Left lobe of liver (tissue), 2 donors: ENCODE measurements at regions not wholly inside any gene's neighbourhood (a gene's known extent, or its start where the extent isn't known, plus 50 kb on each side); places are given as distances from the start of the nearest gene placed in this dataset.

Experiments used
- ATAC-seq: fragments of 200-7000 bp; cut with Tn5 transposase; one replicate; pipeline ENCODE4 v1.9.1; 2020; ENCODE audit warnings: mild to moderate bottlenecking, moderate library complexity
- DNase-seq: peaks from one replicate; pipeline ENCODE4 v3.0.0-alpha.2; 2020; ENCODE audit warnings: low spot score
- donor health status: DM: no; HTN: no; CAD: no; lungs with moderate emphysema.
- donor health status: DM: no; HTN: yes; CAD: no.

- ATAC-seq (peak; percentile 95), DNase-seq (peak; percentile 64)
Observed at GRCh38 chr3:182244222-182244971, 532.7 kb downstream of the SOX2 start.

DNA sequence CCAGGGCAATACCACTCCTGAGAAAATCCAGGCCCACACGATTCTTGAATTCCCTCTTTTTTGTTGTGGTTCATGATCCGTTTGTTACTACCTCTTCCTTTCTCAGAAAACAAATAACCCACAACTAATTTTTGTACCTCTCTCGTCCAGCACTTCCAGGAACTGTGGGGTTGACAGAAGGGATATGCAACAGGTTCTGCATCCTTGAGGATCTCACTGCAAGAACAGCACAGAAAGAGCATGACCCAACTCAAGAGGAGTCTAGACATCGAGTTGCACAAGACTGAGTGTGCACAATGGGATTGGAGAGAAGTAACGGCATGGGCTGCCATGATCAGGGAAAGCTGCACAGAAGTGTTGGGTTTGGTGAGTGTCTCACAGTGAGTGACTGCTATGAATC is 533.3 kb downstream of the SOX2 start:
- DNase-seq (no peak), ATAC-seq (no peak)

GRCh38 chr3:182246870-182247269 is 535.1 kb downstream of the SOX2 start:
- DNase-seq: no peak
- ATAC-seq: no peak

DNA sequence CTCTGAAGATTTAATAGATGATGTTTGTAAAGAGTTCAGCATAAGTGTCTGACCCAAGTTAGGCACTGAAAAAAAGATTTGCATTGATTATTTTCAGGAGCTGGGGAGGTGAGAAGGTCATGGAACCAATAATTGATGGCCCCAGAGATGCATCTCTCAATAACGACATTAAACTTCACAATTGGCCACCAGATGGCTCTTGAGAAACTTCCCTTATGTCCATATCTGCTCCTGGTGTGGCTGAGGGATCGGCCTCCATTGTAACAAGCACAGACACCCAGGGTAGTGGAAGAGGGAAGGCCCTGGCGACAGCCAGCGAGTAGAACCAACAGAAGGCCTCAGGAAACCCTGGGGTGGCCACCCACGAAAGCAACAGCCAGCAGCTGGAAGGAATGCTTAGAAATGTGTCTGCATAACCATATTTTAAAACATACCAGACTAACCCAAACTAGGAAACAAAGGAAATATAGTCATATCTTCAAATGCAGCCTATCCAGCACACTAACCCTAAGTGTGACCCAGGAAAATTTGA is 536.7 kb downstream of the SOX2 start:
- DNase-seq: no peak

GRCh38 chr3:182252802-182253201 is 540.5 kb upstream of the ATP11B start:
- no peak for DNase-seq
- no peak for ATAC-seq

More for the DNA sequence above, 536.7 kb downstream of the SOX2 start:
- ATAC-seq: peak; percentile 34

DNA sequence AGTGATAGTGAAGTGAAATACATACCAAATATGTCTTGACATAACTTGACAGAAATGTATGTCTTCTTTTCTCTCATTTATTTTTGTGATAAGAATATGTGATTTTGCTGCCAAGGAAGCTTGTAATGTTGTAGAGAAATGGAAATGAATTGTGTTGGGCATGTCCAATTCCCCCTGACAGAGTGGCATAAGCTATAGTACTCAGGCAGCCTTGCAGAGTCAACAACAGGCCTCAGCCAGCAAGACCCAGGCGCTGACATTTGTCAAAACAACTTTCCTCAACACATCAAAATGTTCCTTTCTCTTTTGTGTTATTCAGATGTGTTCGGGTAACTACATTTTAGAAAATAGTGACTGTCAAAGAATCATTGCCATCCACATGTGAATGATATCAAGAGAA is 538.1 kb upstream of the ATP11B start:
- ATAC-seq: no peak

GRCh38 chr3:182257361-182257760 is 535.9 kb upstream of the ATP11B start:
- DNase-seq: no peak
- ATAC-seq: no peak

More for the DNA sequence above, 538.1 kb upstream of the ATP11B start:
- no peak for DNase-seq

DNA sequence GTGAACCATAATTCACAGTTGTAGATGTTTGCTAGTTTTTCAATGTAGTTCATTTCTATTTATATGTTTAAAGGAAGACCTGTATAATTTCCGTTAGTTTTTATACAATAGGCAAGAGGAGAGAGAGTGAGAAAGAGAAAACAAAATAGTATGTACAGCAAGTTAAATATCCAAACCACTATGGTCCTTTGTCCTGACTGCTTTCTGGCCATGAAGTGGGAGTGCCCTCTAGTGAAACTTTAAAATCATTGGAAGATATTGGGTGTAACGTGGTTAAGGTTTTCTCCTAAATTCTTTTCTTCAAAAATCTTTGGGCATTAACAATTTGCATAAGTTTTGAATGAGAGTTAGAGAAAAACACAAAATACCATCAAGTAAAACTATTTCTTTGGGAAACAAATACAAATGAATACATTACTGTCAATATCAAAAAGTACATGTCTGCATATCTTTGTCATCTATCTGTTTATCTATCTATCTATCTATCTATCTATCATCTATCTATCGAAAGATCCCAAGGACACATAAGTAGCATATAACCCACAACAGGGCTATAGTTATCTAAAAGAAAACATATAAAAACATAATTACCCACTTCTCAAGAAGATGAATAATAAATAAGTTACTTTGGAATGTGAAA is 534.6 kb upstream of the ATP11B start:
- ATAC-seq: peak; percentile 81
- no peak for DNase-seq

- no peak for DNase-seq
- peak; percentile 61 for ATAC-seq
Observed at GRCh38 chr3:182259579-182259978, 533.7 kb upstream of the ATP11B start.

DNA sequence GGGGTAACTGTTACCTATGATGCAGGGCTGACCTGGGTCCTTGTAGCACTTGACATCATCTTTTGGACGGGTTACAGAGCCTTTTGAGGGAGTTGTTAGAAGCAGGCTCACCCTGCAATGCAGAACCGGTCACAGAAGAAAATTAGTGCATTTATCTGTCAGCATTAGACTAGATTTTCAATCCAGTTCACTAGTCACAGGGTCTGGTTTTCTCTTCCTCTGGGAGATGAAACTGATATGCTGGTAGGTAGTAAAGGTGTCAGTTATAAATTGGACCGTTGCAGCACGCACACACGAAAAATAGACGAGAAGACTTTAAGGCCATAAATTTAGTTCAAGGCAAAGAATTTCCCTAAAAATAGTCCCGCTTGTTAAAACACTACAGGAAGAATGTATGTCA is 532.3 kb upstream of the ATP11B start:
- no peak for ATAC-seq

DNA sequence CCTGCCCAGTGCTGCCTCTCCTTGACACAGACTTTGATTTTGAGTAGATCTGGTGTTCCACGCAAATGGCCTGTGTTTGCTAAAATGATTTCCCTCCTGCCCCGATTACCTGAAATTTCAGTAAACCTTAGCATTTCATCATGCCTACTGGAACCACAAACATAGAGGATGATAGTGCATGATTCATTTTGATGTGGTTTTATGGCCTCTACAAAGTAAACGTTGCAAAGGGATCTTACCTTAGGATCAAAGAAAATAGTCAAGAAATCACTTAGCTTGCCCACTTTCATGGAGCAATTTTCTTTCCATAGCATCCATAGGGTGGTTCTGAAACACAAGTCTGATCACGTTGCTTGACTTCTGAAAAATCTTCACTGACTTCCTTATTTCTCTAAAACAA is 524.6 kb upstream of the ATP11B start:
- DNase-seq (no peak), ATAC-seq (no peak)

More for the DNA sequence above, 532.3 kb upstream of the ATP11B start:
- no peak for DNase-seq

GRCh38 chr3:182276512-182276911 is 516.8 kb upstream of the ATP11B start:
- no peak for ATAC-seq

GRCh38 chr3:182284793-182285192 is 508.5 kb upstream of the ATP11B start:
- no peak for DNase-seq
- ATAC-seq: no peak

More at GRCh38 chr3:182276512-182276911, 516.8 kb upstream of the ATP11B start:
- no peak for DNase-seq

DNA sequence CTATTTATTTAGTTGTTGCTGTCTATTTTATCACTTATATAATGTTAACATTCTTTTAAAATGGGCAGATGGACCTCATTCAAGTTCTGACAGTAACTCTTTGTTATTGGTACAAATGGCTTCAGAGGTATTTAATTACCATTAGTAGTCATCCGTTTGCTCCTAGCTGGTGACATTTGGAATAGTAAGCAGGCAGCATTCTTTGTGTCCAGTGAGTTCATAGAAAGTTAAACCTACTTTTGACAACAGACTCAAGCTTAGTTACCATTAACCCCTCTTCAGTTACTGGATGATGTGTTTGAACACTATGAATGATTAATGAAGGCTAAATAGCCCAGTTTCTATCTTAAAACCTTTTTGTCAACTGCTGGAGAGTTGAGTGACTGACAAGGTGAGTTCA is 500.7 kb upstream of the ATP11B start:
- DNase-seq (no peak), ATAC-seq (no peak)

DNA sequence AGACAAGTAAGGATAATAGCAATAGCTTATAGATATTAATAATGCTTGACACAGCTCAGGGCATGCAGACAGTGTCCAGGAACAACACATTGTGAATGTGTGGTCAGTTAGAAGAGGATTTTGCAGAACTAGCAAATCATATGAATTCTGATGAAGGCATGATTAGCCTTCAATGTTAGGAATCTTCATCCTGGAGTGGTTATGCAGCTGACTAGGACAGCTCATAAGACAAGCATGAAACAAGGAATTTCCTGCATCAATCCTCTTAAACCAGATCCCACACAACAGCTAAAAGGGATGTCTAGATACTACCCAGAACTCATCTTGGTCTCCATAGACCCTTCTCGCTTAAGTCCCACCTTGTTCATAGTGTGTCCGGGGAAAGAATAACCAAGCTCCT is 499.0 kb upstream of the ATP11B start:
- DNase-seq: no peak
- no peak for ATAC-seq

DNA sequence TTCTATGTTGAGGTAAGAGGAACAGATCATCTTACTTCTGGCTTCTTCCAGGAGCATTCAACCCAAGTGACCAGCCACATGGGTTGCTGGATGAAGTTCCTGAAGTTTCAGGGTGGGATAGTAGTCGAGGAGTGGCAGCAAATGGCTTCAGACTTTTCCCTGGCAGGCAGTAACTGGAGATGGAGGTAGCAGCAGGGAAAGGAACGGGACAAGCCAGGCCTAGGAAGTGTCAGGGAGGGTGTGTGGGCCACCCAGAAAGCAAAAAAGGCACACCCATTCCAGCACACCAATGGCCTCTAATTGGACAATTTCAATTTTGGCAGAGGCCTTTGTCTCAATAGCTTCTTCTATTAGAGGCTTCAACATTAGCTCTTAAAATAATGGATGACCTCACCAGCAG is 498.6 kb upstream of the ATP11B start:
- ATAC-seq: no peak
- DNase-seq: no peak

DNA sequence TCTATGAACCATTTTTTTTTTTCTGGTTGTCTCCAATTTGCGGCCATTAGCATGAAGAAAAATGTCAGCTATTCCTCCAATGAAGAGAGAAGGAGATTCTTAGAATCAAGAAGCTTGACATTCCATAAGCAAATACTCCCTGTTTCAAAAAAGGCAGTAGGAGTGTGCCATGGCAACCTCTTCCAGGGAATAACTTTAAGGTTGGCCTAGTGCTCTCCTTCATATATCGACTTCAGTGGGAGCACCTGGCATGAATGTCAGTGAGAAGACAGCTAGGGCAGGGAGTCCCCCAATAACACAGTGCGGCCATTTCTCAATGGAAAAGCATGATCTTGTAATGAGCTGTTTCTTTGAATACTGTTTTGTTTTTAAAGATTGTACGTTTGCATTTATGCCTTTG is 493.0 kb upstream of the ATP11B start:
- DNase-seq (no peak), ATAC-seq (no peak)

DNA sequence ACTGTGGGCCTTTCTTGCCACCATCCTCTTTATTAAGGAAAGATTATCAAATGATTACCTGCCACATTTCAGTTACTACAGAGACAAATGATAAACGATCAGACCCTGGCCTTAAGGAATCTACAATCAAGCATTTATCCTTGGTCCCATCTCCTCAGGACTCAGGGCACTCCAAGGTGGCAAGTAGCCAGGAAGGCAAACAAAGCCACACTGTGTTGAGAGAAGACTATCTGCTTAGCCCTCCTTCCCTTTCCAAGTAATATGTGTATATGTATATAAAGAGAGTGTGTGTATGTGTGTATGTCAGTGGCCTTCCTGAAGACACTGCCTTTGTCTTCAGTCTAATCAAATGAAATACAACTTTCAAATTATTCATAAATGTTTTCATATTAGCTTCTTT is 490.1 kb upstream of the ATP11B start:
- DNase-seq (no peak), ATAC-seq (no peak)

DNA sequence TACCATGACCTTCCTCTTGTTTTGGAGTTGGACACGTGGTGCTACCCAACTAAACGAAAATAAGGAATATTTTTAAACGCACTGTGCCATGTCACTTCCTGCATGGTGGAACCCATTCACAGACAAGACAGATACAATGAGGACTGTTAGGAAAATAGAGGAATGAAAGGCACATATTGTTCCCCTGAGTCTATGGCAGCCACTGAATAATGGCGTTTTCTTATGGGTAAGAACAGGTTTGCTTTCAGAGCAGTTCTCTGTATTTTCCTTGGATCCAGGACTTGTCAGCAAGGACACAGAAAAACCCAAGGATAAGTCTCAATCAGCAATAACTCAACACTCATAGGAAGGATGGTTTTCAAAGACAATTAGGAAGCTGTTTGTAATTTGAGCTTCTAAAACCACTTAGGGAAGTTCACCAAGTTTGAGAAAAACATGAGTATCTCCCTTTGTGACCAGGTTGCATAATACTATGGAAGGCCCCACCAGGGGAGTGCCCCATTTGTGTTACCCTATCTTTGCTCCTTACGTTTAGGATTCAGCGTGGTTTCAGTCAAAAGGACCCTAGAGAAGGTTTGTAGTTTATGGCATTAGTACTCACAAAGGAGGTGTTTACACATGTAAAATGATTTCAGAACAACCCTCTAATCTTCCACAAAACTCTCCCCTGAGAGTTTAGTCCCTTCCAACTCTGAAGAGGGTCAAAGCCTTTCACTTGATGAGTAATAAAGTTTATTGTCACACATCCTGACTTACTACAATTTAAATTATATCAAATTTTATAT is 487.2 kb upstream of the ATP11B start:
- ATAC-seq: no peak
- no peak for DNase-seq

- no peak for ATAC-seq
- no peak for DNase-seq
Observed at GRCh38 chr3:182308328-182308727, 485.0 kb upstream of the ATP11B start.

GRCh38 chr3:182309120-182309519 is 484.2 kb upstream of the ATP11B start:
- ATAC-seq (no peak), DNase-seq (no peak)

GRCh38 chr3:182315313-182315712 is 478.0 kb upstream of the ATP11B start:
- ATAC-seq (no peak), DNase-seq (no peak)
